Pons (tissue), 1 donor: ENCODE measurements at regions not wholly inside any gene's neighbourhood (a gene's known extent, or its start where the extent isn't known, plus 50 kb on each side); places are given as distances from the start of the nearest gene placed in this dataset.
A peak's percentile ranks its signal among the peaks of the same experiment; 100 is the strongest.

Experiments
- DNase-seq: peaks from one replicate; pipeline ENCODE4 v3.0.0-alpha.2; 2016; ENCODE audit warnings: low spot score

GRCh38 chr12:27907766-27908165, 64.8 kb downstream of the PTHLH start:
- no peak for DNase-seq

- DNase-seq: no peak
Observed at GRCh38 chr12:27906658-27907473, 65.7 kb downstream of the PTHLH start.

GRCh38 chr12:27906127-27906500, 66.4 kb downstream of the PTHLH start:
- DNase-seq: no peak

GRCh38 chr12:27905285-27906126, 67.0 kb downstream of the PTHLH start:
- DNase-seq: no peak

- no peak for DNase-seq
Observed at GRCh38 chr12:27902651-27903050, 69.9 kb downstream of the PTHLH start.

- DNase-seq: no peak
Observed at GRCh38 chr12:27901959-27902358, 70.6 kb downstream of the PTHLH start.

GRCh38 chr12:27900920-27901879, 71.3 kb downstream of the PTHLH start:
- no peak for DNase-seq

GRCh38 chr12:27899151-27899661, 73.3 kb downstream of the PTHLH start:
- no peak for DNase-seq

- no peak for DNase-seq
Observed at GRCh38 chr12:27898022-27898421, 74.5 kb downstream of the PTHLH start.

GRCh38 chr12:27896419-27896990, 76.0 kb downstream of the PTHLH start:
- DNase-seq: no peak

- DNase-seq: no peak
Observed at GRCh38 chr12:27894309-27894708, 78.2 kb downstream of the PTHLH start.

- no peak for DNase-seq
Observed at GRCh38 chr12:27879708-27880107, 92.8 kb downstream of the PTHLH start.

- no peak for DNase-seq
Observed at GRCh38 chr12:27875677-27876076, 95.6 kb upstream of the MANSC4 start.

GRCh38 chr12:27873010-27873409, 93.0 kb upstream of the MANSC4 start:
- DNase-seq: no peak

- no peak for DNase-seq
Observed at GRCh38 chr12:27871946-27872345, 91.9 kb upstream of the MANSC4 start.

- DNase-seq: no peak
Observed at GRCh38 chr12:27870939-27871338, 90.9 kb upstream of the MANSC4 start.

GRCh38 chr12:27869567-27869966, 89.5 kb upstream of the MANSC4 start:
- DNase-seq: peak; percentile 4

GRCh38 chr12:27868139-27868538, 88.1 kb upstream of the MANSC4 start:
- DNase-seq: no peak

GRCh38 chr12:27866373-27867101, 86.5 kb upstream of the MANSC4 start:
- peak; percentile 29 for DNase-seq

GRCh38 chr12:27865421-27865820, 85.4 kb upstream of the MANSC4 start:
- DNase-seq: no peak

GRCh38 chr12:27864521-27864920, 84.5 kb upstream of the MANSC4 start:
- no peak for DNase-seq
